MCF 10A (cell line): ENCODE measurements at regions not wholly inside any gene's neighbourhood (a gene's known extent, or its start where the extent isn't known, plus 50 kb on each side); places are given as distances from the start of the nearest gene placed in this dataset.

Experiments used
- BruUV-seq: library from RNA; stranded (reverse); fragments of 400-500 nt; replicated peaks from 2 replicates; lab custom pipeline; 2021; lab: Mats Ljungman, UMichigan
- CTCF ChIA-PET: fragments of 300-600 bp; sonication (Branson Sonifier 250); formaldehyde crosslinking; extraction: SDS; loops from one replicate; lab custom pipeline; 2021; ENCODE audit warnings: antibody characterized with exemption, inconsistent platforms; lab: Yijun Ruan, JAX
- POLR2A ChIA-PET: fragments of 300-600, 350-650 bp; sonication (Branson Sonifier 250); formaldehyde crosslinking; extraction: SDS; loops from one replicate; lab custom pipeline; 2020; ENCODE audit warnings: antibody characterized with exemption, inconsistent platforms; lab: Yijun Ruan, JAX
- DNase-seq: peaks from one replicate; pipeline ENCODE4 v3.0.0-alpha.2; 2018; ENCODE audit not compliant: unreplicated experiment
- H3K27ac Mint-ChIP-seq: one replicate; pipeline ENCODE4 v1.8.0; 2022; ENCODE audit warnings: mild to moderate bottlenecking, low read depth, mixed read lengths; ENCODE audit not compliant: unreplicated experiment
- H3K27me3 Mint-ChIP-seq: one replicate; pipeline ENCODE4 v1.8.0; 2022; ENCODE audit warnings: mixed read lengths; ENCODE audit not compliant: insufficient read depth, unreplicated experiment
- H3K36me3 Mint-ChIP-seq: one replicate; pipeline ENCODE4 v1.8.0; 2022; ENCODE audit warnings: mild to moderate bottlenecking, moderate library complexity, mixed read lengths; ENCODE audit not compliant: insufficient read depth, unreplicated experiment
- H3K4me1 Mint-ChIP-seq: one replicate; pipeline ENCODE4 v1.8.0; 2022; ENCODE audit warnings: mixed read lengths; ENCODE audit not compliant: insufficient read depth, unreplicated experiment
- H3K4me3 Mint-ChIP-seq: one replicate; pipeline ENCODE4 v1.8.0; 2022; ENCODE audit warnings: mild to moderate bottlenecking, moderate library complexity, mixed read lengths; ENCODE audit not compliant: unreplicated experiment
- H3K9me3 Mint-ChIP-seq: one replicate; pipeline ENCODE4 v1.8.0; 2022; ENCODE audit warnings: mixed read lengths; ENCODE audit not compliant: unreplicated experiment
- intact Hi-C: fragments of 100-400 bp; cut with micrococcal nuclease; formaldehyde crosslinking; loops from 2 replicates; pipeline ENCODE4 v1.14.1; 2022
- TF ChIP-seq, protein P1 (sequence below): fragments of 200-600 bp; IDR thresholded peaks from one replicate; pipeline ENCODE4 v1.8.0; 2022; ENCODE audit warnings: antibody characterized with exemption, mild to moderate bottlenecking; ENCODE audit not compliant: unreplicated experiment

DNA sequence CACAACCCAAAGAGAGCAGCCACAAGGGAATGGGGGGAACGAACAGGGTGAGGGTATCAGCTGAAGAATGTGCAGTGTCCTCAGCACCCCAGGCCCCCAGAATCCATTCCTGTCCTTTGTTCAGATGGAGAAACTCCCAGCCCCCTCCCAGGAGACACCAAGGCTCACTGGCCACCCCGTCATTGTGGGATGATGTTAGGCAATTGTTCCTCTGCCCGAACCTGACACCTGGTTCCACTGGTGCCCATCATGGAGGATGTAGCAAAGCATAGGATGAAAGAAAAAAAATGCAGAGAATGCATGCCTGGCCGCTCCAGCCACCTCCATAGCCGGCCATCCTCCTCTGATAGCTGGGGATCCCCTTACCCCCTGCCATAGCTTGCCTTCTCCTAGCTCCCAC is 197.3 kb upstream of the TWIST2 start:
- peaks cover 8% of the 10 kb centered on the region for H3K4me1 Mint-ChIP-seq
- no peak for DNase-seq
- ChIA-PET POLR2A (no interaction called here), CTCF (interaction anchor here (0.6 kb wide), 1 partner anchor 52 kb away, joined by 3 read pairs; no protein-coding TSS in a partner anchor)
- H3K27ac Mint-ChIP-seq: no peak overlapping the region
- no TSS peak for BruUV-seq
- H3K27me3 Mint-ChIP-seq: no peaks in the 10 kb centered on the region
- TF ChIP-seq, protein P1, sequence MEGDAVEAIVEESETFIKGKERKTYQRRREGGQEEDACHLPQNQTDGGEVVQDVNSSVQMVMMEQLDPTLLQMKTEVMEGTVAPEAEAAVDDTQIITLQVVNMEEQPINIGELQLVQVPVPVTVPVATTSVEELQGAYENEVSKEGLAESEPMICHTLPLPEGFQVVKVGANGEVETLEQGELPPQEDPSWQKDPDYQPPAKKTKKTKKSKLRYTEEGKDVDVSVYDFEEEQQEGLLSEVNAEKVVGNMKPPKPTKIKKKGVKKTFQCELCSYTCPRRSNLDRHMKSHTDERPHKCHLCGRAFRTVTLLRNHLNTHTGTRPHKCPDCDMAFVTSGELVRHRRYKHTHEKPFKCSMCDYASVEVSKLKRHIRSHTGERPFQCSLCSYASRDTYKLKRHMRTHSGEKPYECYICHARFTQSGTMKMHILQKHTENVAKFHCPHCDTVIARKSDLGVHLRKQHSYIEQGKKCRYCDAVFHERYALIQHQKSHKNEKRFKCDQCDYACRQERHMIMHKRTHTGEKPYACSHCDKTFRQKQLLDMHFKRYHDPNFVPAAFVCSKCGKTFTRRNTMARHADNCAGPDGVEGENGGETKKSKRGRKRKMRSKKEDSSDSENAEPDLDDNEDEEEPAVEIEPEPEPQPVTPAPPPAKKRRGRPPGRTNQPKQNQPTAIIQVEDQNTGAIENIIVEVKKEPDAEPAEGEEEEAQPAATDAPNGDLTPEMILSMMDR: no peak
- no peaks in the 10 kb centered on the region for H3K9me3 Mint-ChIP-seq
- peaks cover 6% of the 10 kb centered on the region for H3K36me3 Mint-ChIP-seq
- intact Hi-C loops: no loop called here
- no peak overlapping the region for H3K4me3 Mint-ChIP-seq

DNA sequence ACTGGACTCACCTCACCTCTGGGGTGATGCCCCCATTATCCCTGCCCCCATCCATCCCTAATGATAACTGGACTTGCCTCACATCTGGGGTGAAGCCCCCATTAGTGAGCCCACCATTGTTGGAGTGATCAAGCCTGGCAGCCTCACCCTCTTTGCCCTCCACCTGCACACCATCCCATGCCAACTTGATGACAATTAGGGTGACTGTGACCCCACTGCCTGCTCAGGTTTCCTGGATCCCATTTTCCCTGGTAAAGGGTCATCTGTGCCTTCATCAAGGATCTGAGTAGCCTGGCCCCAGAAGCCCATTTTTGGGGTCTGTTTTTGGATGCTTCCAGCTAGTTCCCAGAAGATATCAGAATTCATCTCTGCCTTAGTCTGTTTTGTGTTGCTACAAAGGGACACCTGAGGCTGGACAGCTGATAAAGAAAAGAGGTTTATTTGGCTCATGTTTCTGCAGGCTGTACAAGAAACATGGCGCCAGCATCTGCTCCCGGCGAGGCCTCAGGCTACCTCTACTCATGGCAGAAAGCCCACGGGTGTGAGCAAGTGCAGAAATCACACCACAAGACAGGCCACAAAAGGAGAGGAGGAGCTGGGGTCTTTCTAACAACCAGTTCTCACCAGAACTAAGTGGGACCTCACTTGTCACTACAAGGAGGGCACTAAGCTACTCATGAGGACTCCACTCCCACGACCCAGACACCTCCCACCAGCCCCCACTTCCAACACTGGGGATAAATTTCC is 196.4 kb upstream of the TWIST2 start:
- Mint-ChIP-seq H3K36me3 (peaks cover 6% of the 10 kb centered on the region), H3K9me3 (no peaks in the 10 kb centered on the region), H3K27ac (no peak overlapping the region), H3K4me3 (no peak overlapping the region), H3K27me3 (no peaks in the 10 kb centered on the region), H3K4me1 (peaks cover 2% of the 10 kb centered on the region)
- no peak for DNase-seq
- BruUV-seq: no TSS peak
- intact Hi-C loops: no loop called here
- POLR2A ChIA-PET: interaction anchor here (1.0 kb wide), 1 partner anchor 18 kb away, joined by 3 read pairs; no protein-coding TSS in a partner anchor
- CTCF ChIA-PET: interaction anchor here (0.8 to 0.9 kb wide), 2 partner anchors 21 to 139 kb away, joined by 3 read pairs; no protein-coding TSS in a partner anchor
- TF ChIP-seq, protein P1: no peak

DNA sequence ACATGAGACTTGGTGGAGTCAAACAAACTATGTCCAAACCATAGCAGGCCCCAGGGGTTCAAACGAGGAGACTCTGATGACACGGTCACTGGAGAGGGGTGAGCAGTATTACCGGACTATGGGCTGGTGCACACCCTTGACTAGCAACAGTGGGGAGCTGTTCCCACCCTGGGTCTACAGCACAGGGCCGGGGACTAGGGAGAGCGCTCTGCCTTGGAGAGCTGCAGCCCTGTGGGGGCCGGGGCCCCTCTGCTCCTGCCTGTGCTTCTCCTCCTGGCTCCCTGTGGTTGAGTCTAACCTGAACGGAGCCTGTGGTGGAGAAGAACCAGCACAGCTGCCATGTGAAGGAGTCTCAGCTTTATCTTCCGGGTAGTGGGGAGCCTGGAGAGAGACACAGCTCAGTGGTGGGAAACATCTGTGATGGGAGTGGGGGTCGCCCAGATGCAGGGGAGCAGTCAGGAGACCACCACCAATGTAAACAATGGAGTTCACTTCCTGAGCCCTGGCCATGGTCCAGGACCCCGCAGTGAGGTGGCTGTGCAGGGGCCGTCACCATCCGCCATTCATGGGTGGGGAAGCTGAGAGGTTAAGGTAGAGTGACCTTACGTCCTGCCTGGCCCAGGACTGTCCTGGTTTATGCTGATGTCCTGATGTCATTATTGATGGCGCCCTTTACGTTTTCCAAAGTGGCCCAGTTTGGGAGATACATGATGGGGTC is 195.7 kb upstream of the TWIST2 start:
- no peaks in the 10 kb centered on the region for H3K9me3 Mint-ChIP-seq
- peaks cover 6% of the 10 kb centered on the region for H3K36me3 Mint-ChIP-seq
- no peaks in the 10 kb centered on the region for H3K4me1 Mint-ChIP-seq
- no peaks in the 10 kb centered on the region for H3K27me3 Mint-ChIP-seq
- TF ChIP-seq, protein P1: no peak
- no peak overlapping the region for H3K4me3 Mint-ChIP-seq
- intact Hi-C loops: no loop called here
- no TSS peak for BruUV-seq
- H3K27ac Mint-ChIP-seq: no peak overlapping the region
- ChIA-PET POLR2A (interaction anchor here (1.0 kb wide), 1 partner anchor 17 kb away, joined by 3 read pairs; no protein-coding TSS in a partner anchor), CTCF (interaction anchor here (0.6 to 0.9 kb wide), 3 partner anchors 10 to 139 kb away, joined by 3 read pairs; no protein-coding TSS in a partner anchor)
- no peak for DNase-seq

DNA sequence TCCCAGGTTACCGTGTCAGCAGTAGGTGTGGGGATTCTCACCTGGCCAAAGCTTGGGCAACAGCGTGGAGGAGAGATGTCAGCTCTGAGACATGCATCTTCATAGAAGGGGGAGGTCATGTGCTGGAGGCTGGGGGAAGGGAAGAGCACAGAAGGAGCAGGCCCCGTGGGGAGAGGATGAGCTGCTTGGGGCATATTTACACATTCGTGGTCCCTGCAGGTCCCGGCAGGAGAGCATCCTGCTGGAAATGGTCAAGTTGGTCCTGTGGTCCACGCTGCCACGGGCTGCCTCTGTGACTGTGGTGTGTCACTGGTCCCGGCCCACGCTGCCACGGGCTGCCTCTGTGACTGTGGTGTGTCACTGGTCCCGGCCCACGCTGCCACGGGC is 195.1 kb upstream of the TWIST2 start:
- H3K36me3 Mint-ChIP-seq: peaks cover 6% of the 10 kb centered on the region
- ChIA-PET CTCF (interaction anchor here (0.6 to 0.9 kb wide), 2 partner anchors 10 to 140 kb away, joined by 3 read pairs; no protein-coding TSS in a partner anchor), POLR2A (no interaction called here)
- no peaks in the 10 kb centered on the region for H3K4me1 Mint-ChIP-seq
- intact Hi-C loops: no loop called here
- no TSS peak for BruUV-seq
- no peaks in the 10 kb centered on the region for H3K9me3 Mint-ChIP-seq
- no peak overlapping the region for H3K27ac Mint-ChIP-seq
- no peak overlapping the region for H3K4me3 Mint-ChIP-seq
- no peaks in the 10 kb centered on the region for H3K27me3 Mint-ChIP-seq
- DNase-seq: no peak
- TF ChIP-seq, protein P1: no peak
